ENCODE measurements at regions not wholly inside any gene's neighbourhood (a gene's known extent, or its start where the extent isn't known, plus 50 kb on each side); places are given as distances from the start of the nearest gene placed in this dataset.

DNA sequence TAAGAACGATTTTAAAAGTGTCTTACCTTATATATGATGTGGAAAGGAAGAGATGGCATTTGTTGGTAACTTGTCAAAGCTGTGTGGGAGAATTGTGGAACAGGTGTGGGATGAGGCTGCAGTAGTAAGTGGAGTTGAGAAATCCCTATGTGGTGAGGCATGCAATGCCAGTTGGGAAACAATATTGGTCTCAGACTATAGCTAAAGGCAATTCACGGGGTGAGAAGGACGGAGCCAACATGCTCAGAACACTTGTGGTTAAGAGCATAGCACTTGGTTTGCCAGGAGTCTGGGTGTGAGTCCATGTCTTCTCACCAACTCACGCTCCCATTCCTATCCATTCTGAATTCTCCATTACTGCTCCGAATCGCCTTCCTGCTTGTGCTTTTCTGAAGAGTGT lies 615.6 kb upstream of the ADAMTS9 start:
- H3K9ac ChIP-seq (ENCODE audit: low read length): no peak overlapping the region
- RAD21 ChIA-PET (ENCODE audit: low non-redundant PET in 1 of 2, low total read pairs in 2 of 2, uncharacterized antibody in 2 of 2, unreplicated experiment in 2 of 2): no interaction called here
- BruUV-seq (replicated peaks): no TSS peak
- H3K27ac ChIP-seq (ENCODE audit: low read depth, low read length): no peak overlapping the region
- no peaks in the 10 kb centered on the region for H3K36me3 ChIP-seq (ENCODE audit: control insufficient read depth in 1 of 2, insufficient read depth in 2 of 2, low read length in 2 of 2)
- intact Hi-C loops (cut with micrococcal nuclease): no loop called here
- no peak overlapping the region for H2AFZ ChIP-seq (ENCODE audit: low read depth, low read length, poor library complexity, severe bottlenecking)
- ATAC-seq (no peak), DNase-seq (ENCODE audit: low read depth, low spot score) (no peak)
- peaks cover 24% of the 10 kb centered on the region for H3K27me3 ChIP-seq (ENCODE audit: insufficient read depth, low read length)
- no peaks in the 10 kb centered on the region for H3K4me1 ChIP-seq (ENCODE audit: control insufficient read depth in 1 of 2, insufficient read depth in 2 of 2, low read length in 2 of 2)
- no peak overlapping the region for H3K4me3 ChIP-seq (replicated peaks in 1 of 2; ENCODE audit: low read depth in 1 of 2, low read length in 2 of 2)
- CTCF ChIA-PET: no interaction called here
- POLR2A ChIA-PET: interaction anchor here (0.6 kb wide), 1 partner anchor 711 kb away, joined by 3 read pairs; no protein-coding TSS in a partner anchor
- no peaks in the 10 kb centered on the region for H3K79me2 ChIP-seq (ENCODE audit: insufficient read depth, low read length)
- no peaks in the 10 kb centered on the region for H4K20me1 ChIP-seq (ENCODE audit: insufficient read depth)
- TF ChIP-seq FOSL1 (IDR thresholded peaks at IDR 0.05; ENCODE audit: low read depth) (no peak), SIN3A (IDR thresholded peaks at IDR 0.05; ENCODE audit: low read depth) (no peak), EGR1 (IDR thresholded peaks at IDR 0.05; ENCODE audit: low read depth) (no peak), ZFX (IDR thresholded peaks at IDR 0.05) (no peak), SRF (IDR thresholded peaks at IDR 0.05; ENCODE audit: low read depth) (no peak)
- TF ChIP-seq, protein P1, sequence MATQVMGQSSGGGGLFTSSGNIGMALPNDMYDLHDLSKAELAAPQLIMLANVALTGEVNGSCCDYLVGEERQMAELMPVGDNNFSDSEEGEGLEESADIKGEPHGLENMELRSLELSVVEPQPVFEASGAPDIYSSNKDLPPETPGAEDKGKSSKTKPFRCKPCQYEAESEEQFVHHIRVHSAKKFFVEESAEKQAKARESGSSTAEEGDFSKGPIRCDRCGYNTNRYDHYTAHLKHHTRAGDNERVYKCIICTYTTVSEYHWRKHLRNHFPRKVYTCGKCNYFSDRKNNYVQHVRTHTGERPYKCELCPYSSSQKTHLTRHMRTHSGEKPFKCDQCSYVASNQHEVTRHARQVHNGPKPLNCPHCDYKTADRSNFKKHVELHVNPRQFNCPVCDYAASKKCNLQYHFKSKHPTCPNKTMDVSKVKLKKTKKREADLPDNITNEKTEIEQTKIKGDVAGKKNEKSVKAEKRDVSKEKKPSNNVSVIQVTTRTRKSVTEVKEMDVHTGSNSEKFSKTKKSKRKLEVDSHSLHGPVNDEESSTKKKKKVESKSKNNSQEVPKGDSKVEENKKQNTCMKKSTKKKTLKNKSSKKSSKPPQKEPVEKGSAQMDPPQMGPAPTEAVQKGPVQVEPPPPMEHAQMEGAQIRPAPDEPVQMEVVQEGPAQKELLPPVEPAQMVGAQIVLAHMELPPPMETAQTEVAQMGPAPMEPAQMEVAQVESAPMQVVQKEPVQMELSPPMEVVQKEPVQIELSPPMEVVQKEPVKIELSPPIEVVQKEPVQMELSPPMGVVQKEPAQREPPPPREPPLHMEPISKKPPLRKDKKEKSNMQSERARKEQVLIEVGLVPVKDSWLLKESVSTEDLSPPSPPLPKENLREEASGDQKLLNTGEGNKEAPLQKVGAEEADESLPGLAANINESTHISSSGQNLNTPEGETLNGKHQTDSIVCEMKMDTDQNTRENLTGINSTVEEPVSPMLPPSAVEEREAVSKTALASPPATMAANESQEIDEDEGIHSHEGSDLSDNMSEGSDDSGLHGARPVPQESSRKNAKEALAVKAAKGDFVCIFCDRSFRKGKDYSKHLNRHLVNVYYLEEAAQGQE (IDR thresholded peaks at IDR 0.05; ENCODE audit: low read depth): no peak
- H3K9me2 ChIP-seq (ENCODE audit: insufficient read depth): no peaks in the 10 kb centered on the region
- H3K4me2 ChIP-seq (ENCODE audit: low read length): no peak overlapping the region
- no peaks in the 10 kb centered on the region for H3K9me3 ChIP-seq (ENCODE audit: control insufficient read depth in 1 of 2, insufficient read depth in 1 of 2, low read depth in 1 of 2, low read length in 2 of 2)

DNA sequence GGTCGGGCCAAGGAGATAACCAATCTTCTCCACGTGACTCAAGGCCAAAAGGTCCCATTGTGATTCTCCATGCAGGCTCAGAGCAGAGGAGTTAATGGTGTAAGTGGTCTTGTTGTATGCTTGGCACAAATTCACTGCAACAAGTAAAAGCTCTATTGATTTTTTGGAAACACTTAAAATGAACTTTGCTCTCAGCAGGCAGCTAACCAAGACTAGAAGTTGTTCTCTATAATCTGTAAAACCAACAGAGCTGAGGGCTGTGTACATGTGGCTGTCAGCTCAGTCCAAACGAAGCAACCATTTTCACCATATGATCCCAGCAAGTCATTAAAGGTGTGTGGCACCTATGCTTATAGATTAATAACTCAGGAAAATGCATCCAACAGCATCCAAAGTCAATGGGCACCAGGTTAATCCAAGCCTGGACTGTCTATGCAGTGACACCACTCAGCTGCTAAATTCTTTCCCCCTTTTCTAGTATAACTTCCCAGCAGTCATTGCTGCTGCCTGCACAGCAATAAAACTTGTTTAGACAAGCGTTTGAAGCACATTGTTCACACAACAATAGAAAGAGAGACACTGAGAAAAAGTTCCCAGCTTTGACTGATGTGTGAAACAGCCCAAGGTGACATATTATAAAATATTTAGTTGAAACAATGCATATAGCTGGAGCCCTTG lies 603.8 kb upstream of the ADAMTS9 start:
- CTCF ChIA-PET: no interaction called here
- no peak for DNase-seq (ENCODE audit: low read depth, low spot score)
- H3K9ac ChIP-seq (ENCODE audit: low read length): no peak overlapping the region
- RAD21 ChIA-PET (ENCODE audit: low non-redundant PET in 1 of 2, low total read pairs in 2 of 2, uncharacterized antibody in 2 of 2, unreplicated experiment in 2 of 2): no interaction called here
- no peaks in the 10 kb centered on the region for H3K79me2 ChIP-seq (ENCODE audit: insufficient read depth, low read length)
- H3K4me1 ChIP-seq (ENCODE audit: control insufficient read depth in 1 of 2, insufficient read depth in 2 of 2, low read length in 2 of 2): no peaks in the 10 kb centered on the region
- no peaks in the 10 kb centered on the region for H3K36me3 ChIP-seq (ENCODE audit: control insufficient read depth in 1 of 2, insufficient read depth in 2 of 2, low read length in 2 of 2)
- no TSS peak for BruUV-seq (replicated peaks)
- no peak overlapping the region for H3K4me2 ChIP-seq (ENCODE audit: low read length)
- POLR2A ChIA-PET: no interaction called here
- H3K9me3 ChIP-seq (ENCODE audit: control insufficient read depth in 1 of 2, insufficient read depth in 1 of 2, low read depth in 1 of 2, low read length in 2 of 2): no peaks in the 10 kb centered on the region
- H3K27me3 ChIP-seq (ENCODE audit: insufficient read depth, low read length): peaks cover 23% of the 10 kb centered on the region
- H2AFZ ChIP-seq (ENCODE audit: low read depth, low read length, poor library complexity, severe bottlenecking): no peak overlapping the region
- H3K4me3 ChIP-seq (replicated peaks in 1 of 2; ENCODE audit: low read depth in 1 of 2, low read length in 2 of 2): no peak overlapping the region
- H3K9me2 ChIP-seq (ENCODE audit: insufficient read depth): no peaks in the 10 kb centered on the region
- no peak overlapping the region for H3K27ac ChIP-seq (ENCODE audit: low read depth, low read length)
- no peaks in the 10 kb centered on the region for H4K20me1 ChIP-seq (ENCODE audit: insufficient read depth)
- ATAC-seq: no peak
- intact Hi-C loops (cut with micrococcal nuclease): no loop called here
- TF ChIP-seq JUND (IDR thresholded peaks at IDR 0.05): no peak
- TF ChIP-seq, protein P2, sequence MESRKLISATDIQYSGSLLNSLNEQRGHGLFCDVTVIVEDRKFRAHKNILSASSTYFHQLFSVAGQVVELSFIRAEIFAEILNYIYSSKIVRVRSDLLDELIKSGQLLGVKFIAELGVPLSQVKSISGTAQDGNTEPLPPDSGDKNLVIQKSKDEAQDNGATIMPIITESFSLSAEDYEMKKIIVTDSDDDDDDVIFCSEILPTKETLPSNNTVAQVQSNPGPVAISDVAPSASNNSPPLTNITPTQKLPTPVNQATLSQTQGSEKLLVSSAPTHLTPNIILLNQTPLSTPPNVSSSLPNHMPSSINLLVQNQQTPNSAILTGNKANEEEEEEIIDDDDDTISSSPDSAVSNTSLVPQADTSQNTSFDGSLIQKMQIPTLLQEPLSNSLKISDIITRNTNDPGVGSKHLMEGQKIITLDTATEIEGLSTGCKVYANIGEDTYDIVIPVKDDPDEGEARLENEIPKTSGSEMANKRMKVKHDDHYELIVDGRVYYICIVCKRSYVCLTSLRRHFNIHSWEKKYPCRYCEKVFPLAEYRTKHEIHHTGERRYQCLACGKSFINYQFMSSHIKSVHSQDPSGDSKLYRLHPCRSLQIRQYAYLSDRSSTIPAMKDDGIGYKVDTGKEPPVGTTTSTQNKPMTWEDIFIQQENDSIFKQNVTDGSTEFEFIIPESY (IDR thresholded peaks at IDR 0.05; ENCODE audit: extremely low read depth, insufficient replicate concordance, low read length): no peak
- TF ChIP-seq RAD21 (IDR thresholded peaks at IDR 0.05; ENCODE audit: low read depth): no peak
- TF ChIP-seq, protein P3, sequence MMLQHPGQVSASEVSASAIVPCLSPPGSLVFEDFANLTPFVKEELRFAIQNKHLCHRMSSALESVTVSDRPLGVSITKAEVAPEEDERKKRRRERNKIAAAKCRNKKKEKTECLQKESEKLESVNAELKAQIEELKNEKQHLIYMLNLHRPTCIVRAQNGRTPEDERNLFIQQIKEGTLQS (IDR thresholded peaks at IDR 0.05): no peak
- TF ChIP-seq, protein P4, sequence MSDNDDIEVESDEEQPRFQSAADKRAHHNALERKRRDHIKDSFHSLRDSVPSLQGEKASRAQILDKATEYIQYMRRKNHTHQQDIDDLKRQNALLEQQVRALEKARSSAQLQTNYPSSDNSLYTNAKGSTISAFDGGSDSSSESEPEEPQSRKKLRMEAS (IDR thresholded peaks at IDR 0.05): no peak
- no peak for TF ChIP-seq YY1 (IDR thresholded peaks at IDR 0.05; ENCODE audit: extremely low read depth, insufficient replicate concordance, low read depth, low read length)
- no peak for TF ChIP-seq ZNF274 (IDR thresholded peaks at IDR 0.05; ENCODE audit: low read depth, low read length)
- no peak for TF ChIP-seq FOSL1 (IDR thresholded peaks at IDR 0.05; ENCODE audit: low read depth)
- no peak for TF ChIP-seq EGR1 (IDR thresholded peaks at IDR 0.05; ENCODE audit: low read depth)
- no peak for TF ChIP-seq SP1 (IDR thresholded peaks at IDR 0.05; ENCODE audit: low read depth)
- TF ChIP-seq CBX3 (IDR thresholded peaks at IDR 0.05; ENCODE audit: low read depth): no peak
- no peak for TF ChIP-seq SRF (IDR thresholded peaks at IDR 0.05; ENCODE audit: low read depth)
